ENCODE measurements at regions not wholly inside any gene's neighbourhood (a gene's known extent, or its start where the extent isn't known, plus 50 kb on each side); places are given as distances from the start of the nearest gene placed in this dataset.

- TF ChIP-seq CTCF (IDR thresholded peaks at IDR 0.05; ENCODE audit: insufficient read depth, low read length, severe bottlenecking) = no peak
- no peaks in the 10 kb centered on the region for H3K27me3 ChIP-seq (ENCODE audit: control insufficient read depth, insufficient read depth, low read length)
- no peaks in the 10 kb centered on the region for H3K36me3 ChIP-seq (ENCODE audit: control insufficient read depth, insufficient read depth, low read length)
- no peak overlapping the region for H3K4me3 ChIP-seq (ENCODE audit: low read depth, low read length)
- FAIRE-seq (no peak), DNase-seq (ENCODE audit: low read depth) (no peak)
Observed at GRCh38 chr11:134850566-134850965, 438.5 kb upstream of the B3GAT1 start.

- no peak for TF ChIP-seq CTCF (IDR thresholded peaks at IDR 0.05; ENCODE audit: insufficient read depth, low read length, severe bottlenecking)
- no peak for DNase-seq (ENCODE audit: low read depth)
- H3K4me3 ChIP-seq (ENCODE audit: low read depth, low read length) = no peak overlapping the region
- no peak for FAIRE-seq
- H3K36me3 ChIP-seq (ENCODE audit: control insufficient read depth, insufficient read depth, low read length) = no peaks in the 10 kb centered on the region
- H3K27me3 ChIP-seq (ENCODE audit: control insufficient read depth, insufficient read depth, low read length) = no peaks in the 10 kb centered on the region
Observed at GRCh38 chr11:134849833-134850232, 437.8 kb upstream of the B3GAT1 start.

GRCh38 chr11:134847083-134847715 is 435.2 kb upstream of the B3GAT1 start:
- no peak overlapping the region for H3K4me3 ChIP-seq (ENCODE audit: low read depth, low read length)
- no peak for DNase-seq (ENCODE audit: low read depth)
- H3K36me3 ChIP-seq (ENCODE audit: control insufficient read depth, insufficient read depth, low read length) = no peaks in the 10 kb centered on the region
- no peak for TF ChIP-seq CTCF (IDR thresholded peaks at IDR 0.05; ENCODE audit: insufficient read depth, low read length, severe bottlenecking)
- no peaks in the 10 kb centered on the region for H3K27me3 ChIP-seq (ENCODE audit: control insufficient read depth, insufficient read depth, low read length)
- FAIRE-seq = no peak

- TF ChIP-seq CTCF (IDR thresholded peaks at IDR 0.05; ENCODE audit: insufficient read depth, low read length, severe bottlenecking) = no peak
- no peaks in the 10 kb centered on the region for H3K36me3 ChIP-seq (ENCODE audit: control insufficient read depth, insufficient read depth, low read length)
- no peak overlapping the region for H3K4me3 ChIP-seq (ENCODE audit: low read depth, low read length)
- no peak for DNase-seq (ENCODE audit: low read depth)
- peak; percentile 83 for FAIRE-seq
- no peaks in the 10 kb centered on the region for H3K27me3 ChIP-seq (ENCODE audit: control insufficient read depth, insufficient read depth, low read length)
Observed at GRCh38 chr11:134846328-134847082, 434.5 kb upstream of the B3GAT1 start.

- H3K27me3 ChIP-seq (ENCODE audit: control insufficient read depth, insufficient read depth, low read length) = no peaks in the 10 kb centered on the region
- H3K36me3 ChIP-seq (ENCODE audit: control insufficient read depth, insufficient read depth, low read length) = no peaks in the 10 kb centered on the region
- no peak for DNase-seq (ENCODE audit: low read depth)
Observed at GRCh38 chr11:134845474-134846327, 433.7 kb upstream of the B3GAT1 start.

More at GRCh38 chr11:134845474-134846327, 433.7 kb upstream of the B3GAT1 start:
- FAIRE-seq = no peak
- no peak for TF ChIP-seq CTCF (IDR thresholded peaks at IDR 0.05; ENCODE audit: insufficient read depth, low read length, severe bottlenecking)
- H3K4me3 ChIP-seq (ENCODE audit: low read depth, low read length) = no peak overlapping the region

All from bronchial epithelial cell (primary cell).